Endodermal cell (in vitro differentiated cells): ENCODE measurements at regions not wholly inside any gene's neighbourhood (a gene's known extent, or its start where the extent isn't known, plus 50 kb on each side); places are given as distances from the start of the nearest gene placed in this dataset.
"Not testable (repeated sequence)": the region's sequence is repeated elsewhere in the genome, so short reads cannot be mapped to it uniquely, and the experiment has no call there.

Experiments used
- DNase-seq: peaks from one replicate; pipeline ENCODE4 v3.0.0-alpha.2; 2017
- H3K27ac ChIP-seq: 2 replicates; pipeline ENCODE4 v1.5.1; 2013; ENCODE audit warnings: mild to moderate bottlenecking, low read depth, low read length, moderate library complexity
- H3K27me3 ChIP-seq: 2 replicates; pipeline ENCODE4 v1.6.1; 2013; ENCODE audit warnings: mild to moderate bottlenecking, low read length, moderate library complexity; ENCODE audit not compliant: insufficient read depth, control insufficient read depth, poor library complexity, severe bottlenecking
- H3K36me3 ChIP-seq: 2 replicates; pipeline ENCODE4 v1.7.0; 2013; ENCODE audit warnings: mild to moderate bottlenecking, low read length, moderate library complexity; ENCODE audit not compliant: control insufficient read depth, insufficient read depth
- H3K4me1 ChIP-seq: one replicate; pipeline ENCODE4 v1.7.0; 2013; ENCODE audit warnings: low read length; ENCODE audit not compliant: control insufficient read depth, insufficient read depth
- H3K4me3 ChIP-seq: 2 replicates; pipeline ENCODE4 v1.5.1; 2013; ENCODE audit warnings: mild to moderate bottlenecking, low read length, moderate library complexity
- H3K9ac ChIP-seq: 2 replicates; pipeline ENCODE4 v1.6.1; 2013; ENCODE audit warnings: mild to moderate bottlenecking, low read length, moderate library complexity; ENCODE audit not compliant: poor library complexity, severe bottlenecking; ENCODE audit errors: extremely low read depth
- H3K9me3 ChIP-seq: 2 replicates; pipeline ENCODE4 v1.6.1; 2013; ENCODE audit warnings: mild to moderate bottlenecking, low read length, moderate library complexity; ENCODE audit not compliant: control insufficient read depth
- H3K27ac Mint-ChIP-seq: 2 replicates; pipeline ENCODE4 v1.8.0; 2020; ENCODE audit warnings: mixed read lengths
- H3K27me3 Mint-ChIP-seq: 2 replicates; pipeline ENCODE4 v1.8.0; 2021; ENCODE audit warnings: mild to moderate bottlenecking, mixed read lengths; ENCODE audit not compliant: insufficient read depth
- H3K36me3 Mint-ChIP-seq: 2 replicates; pipeline ENCODE4 v1.8.0; 2020; ENCODE audit warnings: low read depth, mixed read lengths
- H3K4me1 Mint-ChIP-seq: 2 replicates; pipeline ENCODE4 v1.8.0; 2020; ENCODE audit warnings: mixed read lengths
- H3K4me3 Mint-ChIP-seq: 2 replicates; pipeline ENCODE4 v1.8.0; 2020; ENCODE audit warnings: mild to moderate bottlenecking, moderate library complexity, mixed read lengths
- H3K9me3 Mint-ChIP-seq: 2 replicates; pipeline ENCODE4 v1.8.0; 2020; ENCODE audit warnings: mild to moderate bottlenecking, mixed read lengths
- CTCF ChIP-seq: fragments of 200-600 bp; sonication (generic); conservative IDR thresholded peaks from 2 replicates; pipeline ENCODE4 v1.5.0; 2021; ENCODE audit warnings: antibody characterized with exemption, mild to moderate bottlenecking
- WGBS, 2 experiments: methylation state at CpG; one replicate each; pipeline versions ENCODE4 v1.1.5 to v1.1.7; 2013; ENCODE audit warnings: missing lambda C conversion rate in 2 of 2, mixed read lengths in 1 of 2; ENCODE audit not compliant: insufficient coverage in 1 of 2, insufficient read length in 1 of 2; 5-methylcytosine and 5-hydroxymethylcytosine counted together

DNA sequence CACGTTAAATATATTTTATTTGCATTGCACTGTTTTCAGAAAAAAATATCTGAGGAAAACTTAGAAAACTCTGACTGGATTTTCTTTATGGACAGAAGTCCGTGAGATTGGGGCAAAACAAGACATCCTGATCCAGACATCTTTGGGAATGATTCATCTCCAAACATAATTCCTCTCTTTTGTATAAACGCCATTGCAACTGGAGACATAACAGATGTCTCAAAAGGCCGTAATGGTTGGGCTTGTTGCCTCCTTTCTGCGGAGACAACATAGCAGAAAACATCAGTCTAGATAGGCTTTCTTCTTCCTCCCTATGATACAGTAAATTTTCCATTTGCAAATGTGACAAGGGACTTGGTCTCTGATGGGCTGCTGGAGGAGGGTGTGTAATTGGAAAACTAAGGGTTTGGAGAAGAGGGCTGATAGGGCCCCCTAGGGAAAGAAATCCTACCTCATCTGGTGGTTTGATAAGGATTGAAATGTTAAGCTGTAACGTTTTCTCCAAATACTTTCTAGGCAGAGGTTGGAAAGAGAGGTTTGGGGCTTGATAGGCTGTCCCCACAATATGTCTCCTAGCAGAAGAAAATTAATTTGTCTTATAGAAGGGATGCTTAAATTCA is 631.5 kb upstream of the ST8SIA4 start:
- Mint-ChIP-seq H3K9me3 (no peaks in the 10 kb centered on the region), H3K27me3 (no peaks in the 10 kb centered on the region), H3K4me3 (no peak overlapping the region), H3K27ac (no peak overlapping the region), H3K4me1 (peaks cover 9% of the 10 kb centered on the region), H3K36me3 (no peaks in the 10 kb centered on the region)
- H3K9me3 ChIP-seq, result peaks cover 5% of the 10 kb centered on the region
- 87 to 89% methylated on average over 1 to 6 of the region's 6 CpGs for WGBS, 2 experiments
- H3K9ac ChIP-seq, result no peak overlapping the region
- H3K4me1 ChIP-seq, result peaks cover 5% of the 10 kb centered on the region
- DNase-seq, result peak; percentile 53
- H3K27ac ChIP-seq, result no peak overlapping the region
- no peak overlapping the region for H3K4me3 ChIP-seq
- H3K36me3 ChIP-seq, result no peaks in the 10 kb centered on the region
- TF ChIP-seq CTCF, result peak; percentile 66
- no peaks in the 10 kb centered on the region for H3K27me3 ChIP-seq

GRCh38 chr5:101532430-101532829 is 629.3 kb upstream of the ST8SIA4 start:
- DNase-seq, result no peak
- TF ChIP-seq CTCF, result no peak
- peaks cover 5% of the 10 kb centered on the region for H3K4me1 ChIP-seq
- peaks cover 9% of the 10 kb centered on the region for H3K4me1 Mint-ChIP-seq
- no peaks in the 10 kb centered on the region for H3K27me3 ChIP-seq
- H3K27ac ChIP-seq, result no peak overlapping the region
- no peak overlapping the region for H3K9ac ChIP-seq
- H3K27me3 Mint-ChIP-seq, result no peaks in the 10 kb centered on the region
- H3K9me3 ChIP-seq, result peaks cover 10% of the 10 kb centered on the region
- no peaks in the 10 kb centered on the region for H3K36me3 ChIP-seq
- WGBS, 2 experiments, result 97 to 98% methylated on average over 2 of the region's 2 CpGs
- no peak overlapping the region for H3K4me3 Mint-ChIP-seq
- peaks cover 10% of the 10 kb centered on the region for H3K36me3 Mint-ChIP-seq
- H3K27ac Mint-ChIP-seq, result no peak overlapping the region
- H3K4me3 ChIP-seq, result no peak overlapping the region
- H3K9me3 Mint-ChIP-seq, result peaks cover 18% of the 10 kb centered on the region

GRCh38 chr5:101531026-101531425 is 627.9 kb upstream of the ST8SIA4 start:
- Histone ChIP-seq H3K9ac (no peak overlapping the region), H3K4me1 (peaks cover 5% of the 10 kb centered on the region), H3K27ac (no peak overlapping the region), H3K9me3 (peaks cover 6% of the 10 kb centered on the region), H3K27me3 (no peaks in the 10 kb centered on the region), H3K36me3 (no peaks in the 10 kb centered on the region), H3K4me3 (no peak overlapping the region)
- no peaks in the 10 kb centered on the region for H3K27me3 Mint-ChIP-seq
- TF ChIP-seq CTCF, result no peak
- H3K4me3 Mint-ChIP-seq, result no peak overlapping the region
- DNase-seq, result no peak
- peaks cover 10% of the 10 kb centered on the region for H3K36me3 Mint-ChIP-seq
- H3K9me3 Mint-ChIP-seq, result peaks cover 28% of the 10 kb centered on the region
- peaks cover 9% of the 10 kb centered on the region for H3K4me1 Mint-ChIP-seq
- 82% methylated on average over 3 of the region's 3 CpGs; no CpG with 5 or more reads in 1 of the 2 experiments for WGBS, 2 experiments
- H3K27ac Mint-ChIP-seq, result no peak overlapping the region

DNA sequence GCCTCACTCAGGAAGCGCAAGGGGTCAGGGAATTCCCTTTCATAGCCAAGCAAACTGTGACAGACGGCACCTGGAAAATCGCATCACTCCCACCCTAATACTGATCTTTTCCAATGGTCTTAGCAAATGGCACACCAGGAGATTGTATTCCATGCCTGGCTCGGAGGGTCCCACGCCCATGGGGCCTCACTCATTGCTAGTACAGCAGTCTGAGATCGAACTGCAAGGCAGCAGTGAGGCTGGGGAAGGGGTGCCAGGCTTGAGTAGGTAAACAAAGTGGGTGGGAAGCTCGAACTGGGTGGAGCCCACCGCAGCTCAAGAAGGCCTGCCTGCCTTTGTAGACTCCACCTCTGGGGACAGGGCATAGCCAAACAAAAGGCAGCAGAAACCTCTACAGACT is 626.0 kb upstream of the ST8SIA4 start:
- H3K27ac Mint-ChIP-seq, DNase-seq, H3K9ac ChIP-seq, H3K27ac ChIP-seq, H3K9me3 ChIP-seq, H3K4me3 Mint-ChIP-seq, H3K27me3 Mint-ChIP-seq, H3K4me1 Mint-ChIP-seq, H3K4me3 ChIP-seq, H3K4me1 ChIP-seq, H3K36me3 ChIP-seq, H3K27me3 ChIP-seq: not testable (repeated sequence)
- Mint-ChIP-seq H3K9me3 (peaks cover 36% of the 10 kb centered on the region), H3K36me3 (peaks cover 10% of the 10 kb centered on the region)
- WGBS, 2 experiments, result 89 to 100% methylated on average over 2 to 8 of the region's 8 CpGs
